Peyer's patch (tissue), 4 donors: ENCODE measurements at regions not wholly inside any gene's neighbourhood (a gene's known extent, or its start where the extent isn't known, plus 50 kb on each side); places are given as distances from the start of the nearest gene placed in this dataset.

Experiments used
- DNase-seq, 3 donors: peaks; one replicate each; pipeline ENCODE4 v3.0.0-alpha.2; 2017 to 2019
- H3K27ac ChIP-seq, 4 donors: fragments of 200-600 bp; sonication (generic); one replicate each; pipeline ENCODE4 v1.5.1; 2016 to 2019
- H3K27me3 ChIP-seq, 2 donors: fragments of 200-600 bp; sonication (generic); one replicate each; pipeline ENCODE4 v1.5.1; 2019
- H3K36me3 ChIP-seq, 3 donors: fragments of 200-600 bp; sonication (generic); one replicate each; pipeline ENCODE4 v1.5.1; 2016 to 2019
- H3K4me1 ChIP-seq, 4 donors: fragments of 200-600 bp; sonication (generic); one replicate each; pipeline ENCODE4 v1.5.1; 2016 to 2019
- H3K4me3 ChIP-seq, 4 donors: fragments of 200-600 bp; sonication (generic); 1 replicate in 3 of 4; 2 replicates in 1 of 4; pipeline ENCODE4 v1.5.1; 2016 to 2019; ENCODE audit warnings: mild to moderate bottlenecking in 1 of 4
- H3K9me3 ChIP-seq, 4 donors: fragments of 200-600 bp; sonication (generic); one replicate each; pipeline ENCODE4 v1.5.1; 2016 to 2019; ENCODE audit warnings: mild to moderate bottlenecking in 1 of 4
- CTCF ChIP-seq, 6 experiments: fragments of 450-650 bp in 4 of 6; fragments of 200-600 bp in 2 of 6; sonication (generic) in 1 of 6; IDR thresholded peaks; one replicate each; pipeline ENCODE4 v1.5.1; 2017 to 2019; ENCODE audit warnings: antibody characterized with exemption in 6 of 6, mild to moderate bottlenecking in 3 of 6, moderate library complexity in 1 of 6
- POLR2A ChIP-seq, 2 donors: fragments of 450-650 bp; IDR thresholded peaks; one replicate each; pipeline ENCODE4 v1.5.1; 2017; ENCODE audit warnings: antibody characterized with exemption in 2 of 2, mild to moderate bottlenecking in 2 of 2, moderate library complexity in 2 of 2

GRCh38 chr9:4435197-4435596 is 55.1 kb upstream of the SLC1A1 start:
- TF ChIP-seq POLR2A (IDR thresholded peaks at IDR 0.05) (no peak), CTCF (IDR thresholded peaks at IDR 0.05) (no peak)
- H3K9me3 ChIP-seq, result no peaks in the 10 kb centered on the region
- no peaks in the 10 kb centered on the region for H3K27me3 ChIP-seq
- H3K4me1 ChIP-seq, result peaks cover 0 to 10% (median 0%) of the 10 kb centered on the region in 4 donors
- no peak for DNase-seq
- H3K36me3 ChIP-seq, result no peaks in the 10 kb centered on the region
- no peak overlapping the region for H3K27ac ChIP-seq
- H3K4me3 ChIP-seq, result no peak overlapping the region

- Histone ChIP-seq H3K27me3 (no peaks in the 10 kb centered on the region), H3K4me1 (peaks cover 0 to 15% (median 0%) of the 10 kb centered on the region in 4 donors), H3K27ac (no peak overlapping the region), H3K4me3 (no peak overlapping the region), H3K36me3 (no peaks in the 10 kb centered on the region), H3K9me3 (no peaks in the 10 kb centered on the region)
- TF ChIP-seq CTCF (IDR thresholded peaks at IDR 0.05) (no peak), POLR2A (IDR thresholded peaks at IDR 0.05) (no peak)
- DNase-seq, result no peak
Observed at GRCh38 chr9:4433379-4433778, 56.9 kb upstream of the SLC1A1 start.

GRCh38 chr9:4430432-4431261 is 59.6 kb upstream of the SLC1A1 start:
- TF ChIP-seq CTCF (IDR thresholded peaks at IDR 0.05) (peak in 1 of 6 experiments; percentile 25), POLR2A (IDR thresholded peaks at IDR 0.05) (no peak)
- Histone ChIP-seq H3K27me3 (no peaks in the 10 kb centered on the region), H3K27ac (peak overlapping the region in 3 of 4 donors; percentile 42 to 83 (median 62)), H3K4me3 (peak overlapping the region in 1 of 4 donors; percentile 13), H3K9me3 (no peaks in the 10 kb centered on the region), H3K36me3 (no peaks in the 10 kb centered on the region), H3K4me1 (peaks cover 0 to 23% (median 0%) of the 10 kb centered on the region in 4 donors)
- DNase-seq, result peak in 1 of 3 donors; percentile 58

- no peak for DNase-seq
- no peak for TF ChIP-seq CTCF (IDR thresholded peaks at IDR 0.05)
- TF ChIP-seq POLR2A (IDR thresholded peaks at IDR 0.05), result no peak
- H3K4me3 ChIP-seq, result no peak overlapping the region
- no peaks in the 10 kb centered on the region for H3K36me3 ChIP-seq
- no peaks in the 10 kb centered on the region for H3K27me3 ChIP-seq
- peaks cover 0 to 32% (median 0%) of the 10 kb centered on the region in 4 donors for H3K4me1 ChIP-seq
- H3K9me3 ChIP-seq, result no peaks in the 10 kb centered on the region
- H3K27ac ChIP-seq, result peak overlapping the region in 1 of 4 donors; percentile 28
Observed at GRCh38 chr9:4425319-4426045, 64.8 kb upstream of the SLC1A1 start.

- TF ChIP-seq CTCF (IDR thresholded peaks at IDR 0.05), result no peak
- TF ChIP-seq POLR2A (IDR thresholded peaks at IDR 0.05), result no peak
- Histone ChIP-seq H3K4me3 (no peak overlapping the region), H3K36me3 (no peaks in the 10 kb centered on the region), H3K27ac (peak overlapping the region in 1 of 4 donors; percentile 28), H3K9me3 (no peaks in the 10 kb centered on the region), H3K4me1 (peaks cover 0 to 26% (median 0%) of the 10 kb centered on the region in 4 donors), H3K27me3 (no peaks in the 10 kb centered on the region)
- DNase-seq, result no peak
Observed at GRCh38 chr9:4424891-4425290, 65.4 kb upstream of the SLC1A1 start.
